Ureter (tissue), 1 donor: ENCODE measurements at regions not wholly inside any gene's neighbourhood (a gene's known extent, or its start where the extent isn't known, plus 50 kb on each side); places are given as distances from the start of the nearest gene placed in this dataset.
"Not testable (repeated sequence)": the region's sequence is repeated elsewhere in the genome, so short reads cannot be mapped to it uniquely, and the experiment has no call there.

ENCODE experiments used
- DNase-seq: peaks from one replicate; pipeline ENCODE4 v3.0.0-alpha.2; 2020; ENCODE audit warnings: low spot score
- donor health status: DM: yes; HTN: yes; CAD: no.

GRCh38 chr10:63675171-63675570 is 154.0 kb downstream of the REEP3 start:
- no peak for DNase-seq

DNA sequence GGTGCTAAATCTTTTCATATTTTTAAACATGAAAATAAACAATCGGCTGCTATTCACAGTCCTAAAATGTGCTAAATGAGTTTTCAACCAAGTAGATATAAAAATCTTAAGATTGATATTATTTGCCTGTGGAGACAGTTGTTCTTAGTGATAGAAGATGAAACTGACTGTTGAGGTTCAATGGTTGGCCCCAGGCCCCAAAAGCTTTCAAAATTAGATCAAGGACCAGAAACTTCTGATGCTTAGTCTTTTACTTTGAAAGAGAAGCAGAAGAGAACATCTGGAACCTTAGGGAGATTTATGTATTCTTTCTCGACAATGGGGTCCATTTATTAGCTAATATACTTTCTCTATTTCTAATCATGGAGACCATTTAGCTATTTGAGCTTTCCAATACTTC is 155.8 kb downstream of the REEP3 start:
- DNase-seq: no peak

GRCh38 chr10:63680545-63680944 is 159.3 kb downstream of the REEP3 start:
- not testable (repeated sequence) for DNase-seq

GRCh38 chr10:63681993-63682697 is 160.9 kb downstream of the REEP3 start:
- no peak for DNase-seq

DNA sequence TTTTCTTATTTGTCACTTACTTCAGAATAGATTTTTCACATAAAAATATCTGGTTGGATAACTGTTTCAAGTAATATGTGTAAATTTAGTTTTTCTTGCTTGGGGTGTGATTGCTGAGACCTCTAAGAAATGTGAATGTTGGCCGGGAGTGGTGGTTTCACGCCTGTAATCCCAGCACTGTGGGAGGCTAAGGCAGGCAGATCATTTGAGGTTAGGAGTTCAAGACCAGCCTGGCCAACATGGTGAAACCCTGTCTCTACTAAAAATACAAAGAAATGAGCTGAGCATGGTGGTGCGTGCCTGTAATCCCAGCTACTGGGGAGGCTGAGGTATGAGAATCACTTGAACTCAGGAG is 161.5 kb downstream of the REEP3 start:
- not testable (repeated sequence) for DNase-seq

GRCh38 chr10:63683223-63683622 is 162.0 kb downstream of the REEP3 start:
- no peak for DNase-seq

- DNase-seq: no peak
Observed at GRCh38 chr10:63683686-63684085, 162.5 kb downstream of the REEP3 start.

GRCh38 chr10:63684257-63684936 is 163.2 kb downstream of the REEP3 start:
- no peak for DNase-seq

GRCh38 chr10:63689768-63690167 is 168.6 kb downstream of the REEP3 start:
- DNase-seq: no peak

- DNase-seq: no peak
Observed at GRCh38 chr10:63692220-63692896, 171.2 kb downstream of the REEP3 start.

DNA sequence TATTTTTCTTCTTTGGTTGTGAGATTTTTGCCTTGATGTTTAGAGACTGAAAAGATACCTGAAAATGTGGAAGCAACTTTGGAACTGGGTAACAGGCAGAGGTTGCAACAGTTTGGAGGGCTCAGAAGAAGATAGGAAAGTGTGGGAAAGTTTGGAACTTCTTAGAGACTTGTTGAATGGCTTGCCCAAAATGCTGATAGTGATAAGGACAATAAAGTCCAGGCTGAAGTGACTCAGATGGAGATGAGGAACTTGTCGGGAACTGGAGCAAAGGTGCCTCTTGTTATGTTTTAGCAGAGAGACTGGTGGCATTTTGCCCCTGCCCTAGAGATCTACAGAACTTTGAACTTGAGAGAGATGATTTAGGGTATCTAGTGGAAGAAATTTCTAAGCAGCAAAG is 171.8 kb downstream of the REEP3 start:
- DNase-seq: not testable (repeated sequence)

DNA sequence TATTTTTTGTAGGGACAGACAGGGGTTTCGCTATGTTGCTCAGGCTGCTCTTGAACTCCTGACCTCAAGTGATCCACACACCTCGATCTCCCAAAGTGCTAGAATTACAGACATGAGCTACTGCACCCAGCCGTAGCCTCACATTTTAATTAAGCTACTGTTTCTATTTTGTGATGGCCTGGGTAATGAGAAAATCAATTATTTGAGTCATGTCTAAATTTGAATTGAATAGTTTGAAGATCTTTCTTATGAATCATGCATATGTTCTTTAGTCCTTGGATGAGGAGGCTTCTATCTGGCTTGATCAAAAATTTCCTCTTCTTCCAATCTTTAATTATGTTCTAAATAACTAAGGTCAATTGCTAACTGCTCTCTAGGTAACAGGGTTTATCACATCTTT is 175.0 kb downstream of the REEP3 start:
- DNase-seq: no peak

DNA sequence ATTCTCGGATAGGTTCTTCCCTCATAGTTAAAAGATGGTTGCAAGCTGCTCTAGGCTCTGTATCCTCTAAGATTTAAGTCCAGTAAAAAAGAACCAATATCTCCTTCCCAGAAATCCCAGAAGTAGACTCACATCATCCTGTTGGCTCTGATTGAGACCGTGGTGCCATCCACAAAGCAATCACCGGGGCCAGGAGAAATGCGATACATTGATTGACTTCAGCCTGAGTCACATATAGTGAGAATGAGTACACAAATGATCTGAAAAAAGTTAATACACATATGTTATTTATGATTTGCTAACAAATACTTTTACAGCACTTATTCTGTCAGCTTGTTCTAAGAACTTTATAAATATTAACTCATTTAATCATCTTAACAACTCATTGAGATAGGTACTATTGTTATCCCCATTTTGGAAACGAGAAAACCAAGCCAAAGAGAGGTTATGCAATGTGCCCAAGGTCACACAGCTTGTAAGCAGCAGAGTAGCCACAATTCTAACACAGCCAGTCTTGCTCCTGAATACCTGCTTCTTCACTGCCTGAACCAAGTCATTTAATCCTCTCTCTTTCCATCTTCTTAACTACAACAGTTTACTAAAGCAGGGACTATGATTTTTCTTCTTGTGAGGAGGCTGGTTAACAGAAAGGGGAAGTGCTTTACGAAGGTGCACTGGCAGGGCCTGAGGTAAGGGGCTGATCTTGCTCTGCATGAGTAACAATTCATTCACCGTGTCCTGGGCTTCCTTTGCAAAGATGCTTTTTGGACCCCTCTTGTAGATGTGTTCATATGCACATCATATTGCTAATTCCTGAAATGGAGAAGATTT is 177.0 kb downstream of the REEP3 start:
- no peak for DNase-seq

DNA sequence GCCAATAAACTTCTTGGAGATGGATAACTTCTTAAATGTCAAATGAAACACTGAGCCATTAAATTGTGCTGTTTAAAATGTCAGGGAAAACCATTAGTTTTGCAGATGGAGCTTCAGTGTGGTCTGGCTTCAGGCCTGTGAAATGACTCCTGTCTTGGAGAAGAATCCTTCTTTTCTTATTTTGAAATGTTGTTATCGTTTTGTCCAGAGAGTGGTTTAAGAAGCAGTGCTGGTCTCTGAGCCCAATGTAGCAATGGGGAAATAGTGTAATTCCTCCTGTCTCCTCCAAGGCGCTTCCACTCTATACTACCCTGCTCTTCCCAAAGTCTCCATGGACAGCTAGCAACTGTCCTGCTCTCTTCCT is 177.6 kb downstream of the REEP3 start:
- DNase-seq: no peak

- no peak for DNase-seq
Observed at GRCh38 chr10:63699785-63700613, 178.8 kb downstream of the REEP3 start.

DNA sequence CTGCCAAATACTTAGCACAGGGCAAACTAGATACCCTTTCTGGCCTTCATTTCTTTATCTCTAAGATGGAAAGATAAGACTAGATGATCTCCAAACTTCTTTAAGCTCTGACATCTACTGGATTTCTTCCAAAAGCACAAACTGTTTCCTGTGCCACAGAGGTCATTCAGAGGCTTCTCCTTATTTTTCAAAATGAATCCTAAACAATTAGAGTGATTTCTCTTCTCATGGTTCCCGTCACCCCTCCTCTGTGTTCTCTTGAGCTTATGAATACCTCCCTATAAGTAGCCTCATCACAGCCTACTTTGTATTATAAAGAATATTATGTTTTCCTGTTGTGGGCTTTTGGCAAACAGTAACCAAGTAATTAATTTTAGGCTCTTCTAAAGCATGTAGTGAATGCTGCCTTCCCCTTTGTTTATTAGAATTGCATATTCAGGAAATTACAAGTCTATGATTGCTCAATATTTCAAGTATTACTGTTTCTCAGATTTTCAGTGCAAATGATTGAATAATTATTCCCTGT is 179.5 kb downstream of the REEP3 start:
- no peak for DNase-seq

DNA sequence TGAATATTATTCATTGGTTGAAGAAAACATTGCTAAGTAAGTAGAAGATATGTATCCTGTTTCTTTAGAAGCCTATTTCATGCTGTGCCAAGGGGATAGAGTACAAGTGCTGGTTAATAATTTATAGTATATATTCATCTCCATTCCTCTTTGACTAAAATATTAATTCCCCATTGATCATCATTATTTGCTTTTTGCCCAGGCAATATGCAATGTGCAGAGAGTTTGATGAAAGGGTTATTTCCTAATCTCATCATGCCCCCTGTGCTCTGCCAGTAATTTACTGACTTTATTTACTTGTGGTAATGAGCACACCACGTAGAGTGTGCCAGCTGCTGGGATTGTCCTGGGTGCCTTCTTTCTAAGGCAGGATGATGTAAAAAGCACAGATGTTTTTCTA is 180.9 kb downstream of the REEP3 start:
- no peak for DNase-seq

- no peak for DNase-seq
Observed at GRCh38 chr10:63703113-63703670, 182.0 kb downstream of the REEP3 start.

GRCh38 chr10:63703740-63704345 is 182.6 kb downstream of the REEP3 start:
- no peak for DNase-seq

DNA sequence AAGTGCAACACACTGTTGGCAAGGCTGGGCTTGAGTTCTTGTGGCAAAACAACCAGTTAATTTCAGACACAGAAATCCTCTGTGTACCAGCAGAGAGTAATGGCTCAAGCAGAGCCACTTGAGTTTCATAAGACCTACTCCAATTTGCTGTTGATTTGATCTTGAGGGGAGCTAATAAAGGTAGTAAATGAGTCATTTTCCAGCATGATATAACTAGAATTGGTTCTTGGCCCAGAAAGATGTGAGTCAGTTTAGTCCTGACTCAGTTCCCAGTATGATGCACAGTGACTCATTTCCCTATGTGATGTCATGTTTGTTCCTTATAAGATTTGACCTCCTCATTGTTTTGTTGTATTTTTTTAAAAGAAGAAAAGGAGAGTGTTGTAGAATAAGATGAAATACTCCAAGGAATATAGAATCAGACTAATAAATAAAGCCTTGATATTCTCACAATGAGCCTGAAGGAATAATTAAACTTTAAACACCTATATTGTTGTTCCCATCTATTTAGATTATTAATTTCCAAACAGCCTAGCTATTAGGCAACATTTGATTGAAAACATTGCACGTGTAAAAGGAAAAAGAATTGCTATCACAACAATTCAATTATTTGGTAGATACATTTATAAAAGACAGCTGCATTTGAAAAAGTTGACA is 186.2 kb downstream of the REEP3 start:
- no peak for DNase-seq
